ENCODE measurements at regions not wholly inside any gene's neighbourhood (a gene's known extent, or its start where the extent isn't known, plus 50 kb on each side); places are given as distances from the start of the nearest gene placed in this dataset. TPM values are rescaled to one million over a fixed set of nuclear protein-coding genes. Genes with fewer than 3 reads are reported as not detected.

Small RNA genes lying in the stretch of these regions (small RNA-seq; reads per million reads assigned to genes)
- gene RF00424 = not detected

All from vagina (tissue), 1 donor.